ENCODE measurements at regions not wholly inside any gene's neighbourhood (a gene's known extent, or its start where the extent isn't known, plus 50 kb on each side); places are given as distances from the start of the nearest gene placed in this dataset.

- no peak for TF ChIP-seq USF2 (CRISPR knock-in tag; IDR thresholded peaks at IDR 0.05)
- TF ChIP-seq E2F1 (CRISPR knock-in tag; IDR thresholded peaks at IDR 0.05): no peak
- TF ChIP-seq NFYB (CRISPR knock-in tag; conservative IDR thresholded peaks at IDR 0.05; ENCODE audit: low read depth): no peak
- TF ChIP-seq NR2C2 (CRISPR knock-in tag; IDR thresholded peaks at IDR 0.05): no peak
- no peak for TF ChIP-seq CREB1 (CRISPR knock-in tag; IDR thresholded peaks at IDR 0.05)
- TF ChIP-seq, protein P1, sequence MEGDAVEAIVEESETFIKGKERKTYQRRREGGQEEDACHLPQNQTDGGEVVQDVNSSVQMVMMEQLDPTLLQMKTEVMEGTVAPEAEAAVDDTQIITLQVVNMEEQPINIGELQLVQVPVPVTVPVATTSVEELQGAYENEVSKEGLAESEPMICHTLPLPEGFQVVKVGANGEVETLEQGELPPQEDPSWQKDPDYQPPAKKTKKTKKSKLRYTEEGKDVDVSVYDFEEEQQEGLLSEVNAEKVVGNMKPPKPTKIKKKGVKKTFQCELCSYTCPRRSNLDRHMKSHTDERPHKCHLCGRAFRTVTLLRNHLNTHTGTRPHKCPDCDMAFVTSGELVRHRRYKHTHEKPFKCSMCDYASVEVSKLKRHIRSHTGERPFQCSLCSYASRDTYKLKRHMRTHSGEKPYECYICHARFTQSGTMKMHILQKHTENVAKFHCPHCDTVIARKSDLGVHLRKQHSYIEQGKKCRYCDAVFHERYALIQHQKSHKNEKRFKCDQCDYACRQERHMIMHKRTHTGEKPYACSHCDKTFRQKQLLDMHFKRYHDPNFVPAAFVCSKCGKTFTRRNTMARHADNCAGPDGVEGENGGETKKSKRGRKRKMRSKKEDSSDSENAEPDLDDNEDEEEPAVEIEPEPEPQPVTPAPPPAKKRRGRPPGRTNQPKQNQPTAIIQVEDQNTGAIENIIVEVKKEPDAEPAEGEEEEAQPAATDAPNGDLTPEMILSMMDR (IDR thresholded peaks at IDR 0.05): no peak
- no peak for TF ChIP-seq TP53 (CRISPR knock-in tag; IDR thresholded peaks at IDR 0.05)
- TF ChIP-seq JUN (CRISPR knock-in tag; IDR thresholded peaks at IDR 0.05): no peak
- no peak for TF ChIP-seq NR1H2 (CRISPR knock-in tag; IDR thresholded peaks at IDR 0.05)
- no peak for TF ChIP-seq NR3C1 (CRISPR knock-in tag; conservative IDR thresholded peaks at IDR 0.05; ENCODE audit: low read depth)
- TF ChIP-seq EMX1 (CRISPR knock-in tag; IDR thresholded peaks at IDR 0.05): no peak
- TF ChIP-seq MYBL2 (CRISPR knock-in tag; IDR thresholded peaks at IDR 0.05): no peak
Observed at GRCh38 chr15:62428259-62428658, 263.2 kb upstream of the C2CD4B start.
